GM18951 (cell line): ENCODE measurements at regions not wholly inside any gene's neighbourhood (a gene's known extent, or its start where the extent isn't known, plus 50 kb on each side); places are given as distances from the start of the nearest gene placed in this dataset.
"Not testable (repeated sequence)": the region's sequence is repeated elsewhere in the genome, so short reads cannot be mapped to it uniquely, and the experiment has no call there.

Experiments
- POLR2A ChIP-seq: IDR thresholded peaks from 4 replicates; pipeline ENCODE4 v1.6.1; 2011; ENCODE audit warnings: mild to moderate bottlenecking; ENCODE audit not compliant: insufficient read length, insufficient read depth; ENCODE audit errors: extremely low read depth
- in situ Hi-C: fragments of 300-500 bp; cut with MboI; formaldehyde crosslinking; loops from one replicate; pipeline ENCODE4 v1.12.0; 2022; ENCODE audit warnings: low sequenced_read_pairs, mixed read lengths, inconsistent platforms; ENCODE audit not compliant: unreplicated experiment

GRCh38 chr5:19042106-19042505, 945.9 kb downstream of the CDH18 start:
- in situ Hi-C loops, result no loop called here
- no peak for TF ChIP-seq POLR2A

- in situ Hi-C loops, result no loop called here
- TF ChIP-seq POLR2A, result no peak
Measured at GRCh38 chr5:19044311-19044710, 943.7 kb downstream of the CDH18 start.

GRCh38 chr5:19044931-19045695, 942.9 kb downstream of the CDH18 start:
- in situ Hi-C loops, result no loop called here
- no peak for TF ChIP-seq POLR2A

GRCh38 chr5:19047277-19047676, 940.7 kb downstream of the CDH18 start:
- in situ Hi-C loops, result no loop called here
- no peak for TF ChIP-seq POLR2A

GRCh38 chr5:19048726-19049125, 939.3 kb downstream of the CDH18 start:
- in situ Hi-C loops, result no loop called here

GRCh38 chr5:19058216-19058615, 929.8 kb downstream of the CDH18 start:
- in situ Hi-C loops, result no loop called here
- TF ChIP-seq POLR2A, result no peak

More at GRCh38 chr5:19048726-19049125, 939.3 kb downstream of the CDH18 start:
- TF ChIP-seq POLR2A, result no peak

- TF ChIP-seq POLR2A, result no peak
- in situ Hi-C loops, result no loop called here
Measured at GRCh38 chr5:19064094-19064493, 923.9 kb downstream of the CDH18 start.

GRCh38 chr5:19067741-19068140, 920.3 kb downstream of the CDH18 start:
- TF ChIP-seq POLR2A, result no peak
- in situ Hi-C loops, result no loop called here

GRCh38 chr5:19098434-19098833, 889.6 kb downstream of the CDH18 start:
- TF ChIP-seq POLR2A, result no peak
- in situ Hi-C loops, result no loop called here

GRCh38 chr5:19099195-19099594, 888.8 kb downstream of the CDH18 start:
- in situ Hi-C loops, result no loop called here

GRCh38 chr5:19104948-19105347, 883.1 kb downstream of the CDH18 start:
- no peak for TF ChIP-seq POLR2A
- in situ Hi-C loops, result no loop called here

More at GRCh38 chr5:19099195-19099594, 888.8 kb downstream of the CDH18 start:
- no peak for TF ChIP-seq POLR2A

GRCh38 chr5:19122923-19123322, 865.1 kb downstream of the CDH18 start:
- TF ChIP-seq POLR2A, result no peak
- in situ Hi-C loops, result no loop called here

GRCh38 chr5:19125956-19126713, 861.9 kb downstream of the CDH18 start:
- TF ChIP-seq POLR2A, result no peak
- in situ Hi-C loops, result no loop called here

GRCh38 chr5:19140276-19140675, 847.7 kb downstream of the CDH18 start:
- in situ Hi-C loops, result no loop called here
- TF ChIP-seq POLR2A, result no peak

- in situ Hi-C loops, result not testable (repeated sequence)
Measured at GRCh38 chr5:19141937-19142524, 846.0 kb downstream of the CDH18 start.

GRCh38 chr5:19142713-19143414, 845.1 kb downstream of the CDH18 start:
- in situ Hi-C loops, result not testable (repeated sequence)
